ENCODE measurements at regions not wholly inside any gene's neighbourhood (a gene's known extent, or its start where the extent isn't known, plus 50 kb on each side); places are given as distances from the start of the nearest gene placed in this dataset.

GRCh38 chr6:90807791-90808701, 221.2 kb upstream of the MAP3K7 start:
- no peak for DNase-seq

DNA sequence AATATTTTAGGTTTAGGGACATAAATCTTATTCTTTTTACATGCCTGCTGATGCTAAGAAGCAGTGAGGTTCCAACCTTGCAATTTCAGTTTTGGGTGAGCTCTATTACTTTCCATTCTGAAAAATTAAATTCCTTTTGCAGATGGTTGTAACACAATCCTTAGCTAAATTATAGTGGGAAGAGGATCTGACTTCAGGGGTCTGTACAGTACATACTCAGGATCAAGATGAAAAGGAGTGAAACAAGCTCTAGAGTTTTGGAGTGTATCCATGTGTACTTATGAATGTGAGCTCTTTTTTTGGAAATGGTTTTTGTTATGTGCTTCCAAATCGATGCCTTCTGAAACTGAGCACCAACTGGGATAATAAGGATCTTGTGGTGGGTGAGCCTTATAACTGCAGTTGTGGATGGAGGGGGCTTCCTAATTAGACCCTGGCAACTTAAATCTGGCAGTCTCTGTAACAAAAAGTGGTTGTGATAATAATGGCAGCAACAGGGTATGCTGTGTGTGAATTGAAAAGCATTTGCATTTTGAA, 218.8 kb upstream of the MAP3K7 start:
- DNase-seq, result peak; percentile 60

- no peak for DNase-seq
These were observed 217.1 kb upstream of the MAP3K7 start for GRCh38 chr6:90803956-90804355.

- no peak for DNase-seq
These were observed 208.2 kb upstream of the MAP3K7 start for GRCh38 chr6:90795078-90795477.

- DNase-seq, result no peak
These were observed 206.9 kb upstream of the MAP3K7 start for GRCh38 chr6:90793771-90794170.

DNA sequence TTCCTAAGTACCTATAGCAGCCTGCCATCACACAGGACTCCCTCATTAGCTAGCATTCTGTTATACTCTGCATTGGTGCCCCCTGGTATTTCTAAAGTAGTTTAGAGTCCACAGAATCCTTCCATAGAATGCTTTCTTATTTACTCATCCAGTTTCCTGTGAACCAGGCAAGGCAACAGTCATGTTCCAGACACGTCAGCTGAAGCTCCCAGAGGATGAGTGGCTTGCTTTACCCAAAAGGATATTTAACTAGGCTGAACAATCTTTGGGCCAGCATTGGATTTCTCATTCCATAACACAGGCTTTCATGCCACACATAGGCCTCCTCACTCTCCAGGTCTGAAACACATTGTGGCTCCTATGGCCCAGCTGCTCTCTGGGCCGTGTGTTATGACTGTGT, 203.8 kb upstream of the MAP3K7 start:
- no peak for DNase-seq

DNA sequence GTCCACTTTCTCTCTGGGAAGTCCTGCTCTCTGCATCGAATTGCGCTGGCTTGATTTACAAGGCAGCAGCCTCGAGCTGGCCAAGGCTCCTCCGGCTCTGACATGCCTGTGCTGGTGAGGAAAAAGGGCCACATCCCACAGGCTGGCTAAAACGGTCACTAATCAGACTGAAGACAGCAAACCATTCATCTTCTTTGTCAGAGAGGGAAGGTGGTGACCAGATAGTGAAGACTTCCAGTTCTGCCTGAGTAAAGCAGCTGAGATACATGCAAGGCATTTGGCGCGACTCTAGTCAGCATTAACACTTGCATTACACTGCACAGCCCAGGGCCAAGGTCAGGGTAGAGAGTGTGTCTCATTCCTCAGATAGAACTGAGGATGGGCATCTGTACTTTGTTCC, 203.2 kb upstream of the MAP3K7 start:
- DNase-seq, result no peak

DNA sequence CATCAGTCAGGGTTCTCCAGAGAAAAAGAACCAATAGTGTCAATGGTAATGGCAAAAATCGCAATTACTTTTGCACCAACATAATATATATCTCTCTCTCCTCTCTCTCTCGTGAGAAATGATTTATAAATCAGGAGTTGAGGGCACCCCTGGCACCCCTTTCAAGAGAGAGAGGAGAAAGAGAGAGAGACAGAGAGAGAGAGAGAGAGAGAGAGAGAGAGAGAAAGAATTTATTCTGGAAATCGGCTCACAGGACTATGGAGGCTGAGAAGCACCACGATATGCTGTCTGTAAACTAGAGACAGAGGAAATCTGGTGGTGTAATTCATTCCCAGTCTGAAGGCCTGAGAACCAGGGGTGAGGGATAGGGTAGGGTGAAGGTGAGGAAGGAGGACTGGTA, 201.9 kb upstream of the MAP3K7 start:
- DNase-seq, result no peak

- no peak for DNase-seq
These were observed 200.6 kb upstream of the MAP3K7 start for GRCh38 chr6:90787446-90787845.

DNA sequence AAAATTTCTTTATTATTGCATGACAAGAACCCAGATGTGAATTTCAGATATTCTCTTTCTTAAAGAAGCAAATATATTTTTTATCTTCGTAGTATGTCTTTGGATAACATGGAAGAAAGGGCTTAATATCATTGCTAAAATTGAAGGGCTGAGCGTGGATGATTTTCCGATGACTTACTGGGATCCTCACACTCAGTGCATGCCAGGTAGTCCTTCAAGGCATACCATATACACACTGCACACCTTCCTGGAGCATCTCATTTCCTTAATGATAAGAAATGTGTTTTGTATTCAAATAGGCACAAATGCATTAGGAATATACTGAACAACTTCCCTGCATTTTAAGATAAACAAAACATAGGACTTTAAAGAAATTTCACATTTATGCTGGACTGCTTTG, 193.9 kb upstream of the MAP3K7 start:
- no peak for DNase-seq

DNA sequence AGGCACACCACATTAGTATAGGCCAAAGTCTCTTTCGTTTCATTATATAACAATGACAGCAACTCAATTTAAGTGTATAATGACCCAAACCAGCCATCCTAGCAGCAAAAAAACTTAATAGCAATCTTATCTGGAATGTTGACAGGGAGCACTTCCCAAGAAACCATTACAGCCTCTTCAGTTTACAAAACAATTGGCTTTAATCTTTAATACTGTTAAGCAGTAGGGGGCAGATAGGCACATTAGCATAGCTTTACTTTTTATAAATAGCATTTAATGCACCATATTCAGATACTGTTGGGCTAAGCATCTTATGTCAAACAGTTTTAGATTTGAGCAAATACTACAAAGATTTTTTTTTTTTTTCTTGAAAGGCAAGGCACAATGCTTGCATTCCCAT, 193.3 kb upstream of the MAP3K7 start:
- DNase-seq, result no peak

- DNase-seq, result no peak
These were observed 191.7 kb upstream of the MAP3K7 start for GRCh38 chr6:90778417-90779203.

GRCh38 chr6:90770778-90771177, 183.9 kb upstream of the MAP3K7 start:
- no peak for DNase-seq

- no peak for DNase-seq
These were observed 179.0 kb upstream of the MAP3K7 start for GRCh38 chr6:90765895-90766294.

DNA sequence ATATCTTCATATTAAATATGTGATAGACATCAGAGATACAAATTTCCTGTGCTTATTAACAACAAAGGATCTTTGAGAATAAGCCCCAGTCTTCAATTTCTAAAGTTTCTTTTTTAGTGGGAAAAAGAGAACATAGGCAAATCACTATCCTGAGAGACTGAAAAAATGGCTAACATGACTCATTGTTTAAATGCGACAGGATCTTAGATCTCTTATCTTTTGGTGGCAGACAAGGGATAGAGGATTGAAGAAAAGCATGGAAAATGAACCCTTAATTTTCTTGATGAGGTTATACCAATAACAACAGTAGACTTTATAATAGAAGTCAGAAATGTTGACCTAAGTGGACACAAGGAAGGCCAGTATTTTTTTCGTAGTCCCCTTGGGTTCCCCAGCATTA, 178.6 kb upstream of the MAP3K7 start:
- no peak for DNase-seq

- DNase-seq, result no peak
These were observed 177.1 kb upstream of the MAP3K7 start for GRCh38 chr6:90764001-90764400.

DNA sequence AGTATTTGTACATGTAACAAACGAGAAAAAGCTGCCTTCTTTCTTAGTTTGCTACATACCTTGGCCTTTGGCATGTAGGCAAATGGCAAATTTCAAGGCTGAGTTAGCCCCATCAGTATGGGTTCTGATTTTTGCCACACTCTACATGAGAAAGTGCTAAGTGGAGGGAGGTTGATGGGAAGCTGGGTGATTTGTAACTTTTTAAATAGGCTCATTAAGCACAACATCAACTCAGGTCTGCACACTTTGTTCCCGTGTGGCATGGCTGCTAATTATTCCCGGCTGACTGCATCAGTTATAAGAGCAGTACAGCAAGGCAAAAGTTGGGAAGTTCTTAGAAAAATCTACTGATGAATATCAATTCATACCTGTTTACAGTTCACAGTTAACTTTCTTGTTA, 172.8 kb upstream of the MAP3K7 start:
- DNase-seq, result no peak

- no peak for DNase-seq
These were observed 171.9 kb upstream of the MAP3K7 start for GRCh38 chr6:90758741-90759140.

DNA sequence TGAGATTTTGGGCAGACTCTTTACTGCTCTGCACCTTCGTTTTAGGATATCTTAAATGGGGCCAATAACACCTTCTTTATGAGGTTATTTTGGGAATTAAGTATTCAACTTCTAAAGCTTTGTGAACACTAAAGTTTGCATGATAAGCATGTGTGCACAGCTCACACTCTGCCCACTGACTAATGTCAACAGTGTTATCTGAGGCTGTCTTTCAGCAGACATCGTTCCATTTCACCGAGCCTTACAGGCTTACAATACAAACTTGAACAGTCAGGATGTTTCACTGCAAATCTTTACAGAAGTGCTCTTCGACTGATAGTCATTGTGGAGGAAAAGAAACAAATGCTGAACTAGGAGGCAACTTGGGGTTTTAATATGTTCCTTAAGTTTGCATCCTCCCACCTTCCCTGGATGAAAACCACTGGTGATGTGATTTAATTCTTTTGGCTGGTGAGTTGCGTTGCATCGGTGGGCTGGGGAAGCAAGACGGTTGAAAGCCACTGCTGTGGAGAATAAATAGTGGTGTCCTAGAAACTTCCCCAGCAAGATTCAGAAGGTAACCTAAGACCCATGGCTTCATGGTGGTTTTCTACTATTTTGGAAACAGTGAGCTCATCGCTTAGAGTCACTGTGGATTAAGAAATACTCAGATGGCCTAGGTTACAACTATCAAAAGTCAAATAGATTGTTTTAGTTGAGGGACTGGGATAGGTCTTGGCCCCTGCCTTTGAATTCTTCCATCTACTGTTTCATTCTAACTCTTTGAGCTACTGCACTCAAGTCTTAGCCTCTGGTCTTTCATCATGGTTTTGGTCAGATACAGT, 167.2 kb upstream of the MAP3K7 start:
- no peak for DNase-seq

- DNase-seq, result no peak
These were observed 152.9 kb upstream of the MAP3K7 start for GRCh38 chr6:90739802-90740201.

DNA sequence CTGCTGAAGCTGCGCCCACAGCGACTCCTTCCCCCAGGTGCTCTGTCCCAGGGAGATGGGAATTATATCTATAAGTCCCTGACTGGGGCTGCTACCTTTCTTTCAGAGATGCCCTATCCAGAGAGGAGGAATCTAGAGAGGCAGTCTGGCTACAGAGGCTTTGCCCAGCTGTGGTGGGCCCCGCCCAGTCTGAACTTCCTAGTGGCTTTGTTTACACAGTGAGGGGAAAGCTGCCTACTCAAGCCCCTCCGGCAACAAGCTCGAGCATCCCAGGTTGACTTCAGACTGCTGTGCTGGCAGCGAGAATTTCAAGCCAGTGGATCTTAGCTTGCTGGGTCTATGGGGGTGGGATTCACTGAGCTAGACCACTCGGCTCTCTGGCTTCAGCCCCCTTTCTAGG, 152.5 kb upstream of the MAP3K7 start:
- DNase-seq, result no peak

DNA sequence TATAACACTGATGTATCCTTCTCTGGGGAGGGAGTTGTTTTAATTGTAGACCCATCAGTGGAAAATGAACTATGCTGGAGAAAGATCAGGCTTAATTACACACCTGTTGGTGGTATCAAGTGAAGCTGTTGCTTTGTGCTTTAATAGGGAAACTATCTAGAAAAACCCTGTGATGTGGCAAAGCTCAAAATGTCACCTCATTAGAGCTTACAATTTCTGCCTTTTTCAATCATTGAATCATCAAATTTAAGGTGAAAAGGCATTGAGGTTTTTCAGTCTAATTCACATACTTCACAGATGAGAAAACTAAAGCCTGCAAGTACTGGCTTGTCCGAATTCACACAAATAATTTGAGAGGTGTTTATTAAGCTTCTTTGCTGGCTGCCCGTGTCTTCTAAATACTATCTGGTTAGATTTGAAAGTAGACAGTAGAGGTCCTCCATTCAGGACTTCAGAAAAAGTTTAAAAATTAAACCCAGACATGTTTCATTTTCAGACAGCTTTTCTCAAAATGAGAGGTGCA, 143.3 kb upstream of the MAP3K7 start:
- no peak for DNase-seq

DNA sequence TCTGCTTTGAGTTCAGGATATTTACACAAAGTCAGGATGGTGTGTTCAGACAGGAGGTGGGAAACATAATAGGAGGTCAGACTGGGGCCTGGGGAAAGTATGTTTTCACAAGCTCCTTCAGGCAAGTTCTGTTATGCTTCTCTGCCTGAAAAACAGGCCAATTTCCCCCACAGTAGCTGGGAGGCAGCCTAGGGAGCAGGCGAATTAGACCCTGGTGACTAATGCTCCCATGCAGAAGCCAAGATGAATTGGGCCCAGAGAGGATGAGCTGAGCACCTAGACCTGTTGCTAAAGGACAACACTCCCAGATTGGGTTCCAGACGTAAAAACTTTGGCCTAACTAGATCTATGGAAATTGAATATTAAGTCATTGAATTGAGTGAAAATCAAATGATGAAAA, 142.2 kb upstream of the MAP3K7 start:
- DNase-seq, result no peak

Measured in NCI-H446 treated with DMSO at 0.1 percent for 48 hours (cell line).